Thoracic aorta (tissue), 2 donors: ENCODE measurements at regions not wholly inside any gene's neighbourhood (a gene's known extent, or its start where the extent isn't known, plus 50 kb on each side); places are given as distances from the start of the nearest gene placed in this dataset.
A peak's percentile ranks its signal among the peaks of the same experiment; 100 is the strongest.

ENCODE experiments used
- ATAC-seq: fragments of 150-250 bp; one replicate; pipeline ENCODE4 v1.8.0; 2017; ENCODE audit warnings: low read depth; ENCODE audit not compliant: insufficient number of reproducible peaks, low FRiP score
- DNase-seq: peaks from one replicate; pipeline ENCODE4 v3.0.0-alpha.2; 2020; ENCODE audit warnings: low spot score
- H3K27ac ChIP-seq, 2 donors: fragments of 200-600 bp; sonication (generic); 1 replicate in 1 of 2; 2 replicates in 1 of 2; pipeline ENCODE4 v1.5.1; 2016; ENCODE audit warnings: mild to moderate bottlenecking in 2 of 2, moderate library complexity in 2 of 2
- H3K27me3 ChIP-seq: fragments of 200-600 bp; sonication (generic); replicated peaks from 2 replicates; pipeline ENCODE4 v1.6.0; 2016; ENCODE audit warnings: mild to moderate bottlenecking; ENCODE audit not compliant: insufficient read depth
- H3K36me3 ChIP-seq: fragments of 200-600 bp; sonication (generic); one replicate; pipeline ENCODE4 v1.5.1; 2016
- H3K4me1 ChIP-seq, 2 donors: fragments of 200-600 bp; sonication (generic); 1 replicate in 1 of 2; 2 replicates in 1 of 2; pipeline versions ENCODE4 v1.5.1 to v1.6.0; 2016; ENCODE audit warnings: low read depth in 2 of 2, mild to moderate bottlenecking in 1 of 2; ENCODE audit not compliant: control insufficient read depth in 1 of 2
- H3K4me3 ChIP-seq: fragments of 200-600 bp; sonication (generic); 2 replicates; pipeline ENCODE4 v1.5.1; 2016; ENCODE audit warnings: mild to moderate bottlenecking
- H3K9me3 ChIP-seq: fragments of 200-600 bp; sonication (generic); 2 replicates; pipeline ENCODE4 v1.5.1; 2016
- TF ChIP-seq, protein P1 (sequence below): fragments of 200-600 bp; sonication (generic); IDR thresholded peaks from one replicate; pipeline ENCODE4 v1.5.1; 2019; ENCODE audit warnings: antibody characterized with exemption

DNA sequence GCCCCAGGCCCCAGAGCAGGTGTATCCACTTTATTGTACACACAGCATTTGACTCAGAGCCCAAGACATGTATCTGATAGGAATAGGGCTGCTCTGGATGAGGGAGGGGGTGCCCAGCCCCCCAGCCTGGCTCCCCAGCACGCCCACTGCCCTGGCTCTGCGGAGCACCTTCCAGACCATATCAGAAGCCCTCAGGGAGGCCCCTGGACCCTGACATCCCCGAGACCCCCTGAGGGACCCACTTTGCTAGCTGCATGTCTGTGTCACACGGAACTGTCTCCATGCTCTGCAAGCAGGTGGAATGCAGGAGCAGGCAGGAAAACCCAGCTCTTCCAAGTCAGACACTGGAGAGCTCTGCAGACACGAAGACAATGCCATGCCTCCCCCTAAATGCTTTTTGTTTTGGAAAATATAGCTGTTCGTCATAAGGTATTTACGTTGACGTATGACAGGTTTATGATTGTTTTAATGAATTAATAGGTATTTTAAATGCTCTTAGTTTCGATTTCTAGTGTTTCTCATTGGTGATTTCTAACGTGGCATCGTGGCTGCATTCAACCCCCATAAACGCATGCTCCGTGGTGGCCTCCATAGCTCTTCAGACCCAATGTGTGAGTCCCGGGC lies 92.8 kb upstream of the INSIG1 start:
- DNase-seq (no peak), ATAC-seq (no peak)
- peak overlapping the region; percentile 63 for H3K4me3 ChIP-seq
- TF ChIP-seq, protein P1, sequence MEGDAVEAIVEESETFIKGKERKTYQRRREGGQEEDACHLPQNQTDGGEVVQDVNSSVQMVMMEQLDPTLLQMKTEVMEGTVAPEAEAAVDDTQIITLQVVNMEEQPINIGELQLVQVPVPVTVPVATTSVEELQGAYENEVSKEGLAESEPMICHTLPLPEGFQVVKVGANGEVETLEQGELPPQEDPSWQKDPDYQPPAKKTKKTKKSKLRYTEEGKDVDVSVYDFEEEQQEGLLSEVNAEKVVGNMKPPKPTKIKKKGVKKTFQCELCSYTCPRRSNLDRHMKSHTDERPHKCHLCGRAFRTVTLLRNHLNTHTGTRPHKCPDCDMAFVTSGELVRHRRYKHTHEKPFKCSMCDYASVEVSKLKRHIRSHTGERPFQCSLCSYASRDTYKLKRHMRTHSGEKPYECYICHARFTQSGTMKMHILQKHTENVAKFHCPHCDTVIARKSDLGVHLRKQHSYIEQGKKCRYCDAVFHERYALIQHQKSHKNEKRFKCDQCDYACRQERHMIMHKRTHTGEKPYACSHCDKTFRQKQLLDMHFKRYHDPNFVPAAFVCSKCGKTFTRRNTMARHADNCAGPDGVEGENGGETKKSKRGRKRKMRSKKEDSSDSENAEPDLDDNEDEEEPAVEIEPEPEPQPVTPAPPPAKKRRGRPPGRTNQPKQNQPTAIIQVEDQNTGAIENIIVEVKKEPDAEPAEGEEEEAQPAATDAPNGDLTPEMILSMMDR: no peak
- H3K4me1 ChIP-seq: no peaks in the 10 kb centered on the region
- no peaks in the 10 kb centered on the region for H3K9me3 ChIP-seq
- peak overlapping the region in 1 of 2 donors; percentile 50 for H3K27ac ChIP-seq
- H3K27me3 ChIP-seq: no peaks in the 10 kb centered on the region
- no peaks in the 10 kb centered on the region for H3K36me3 ChIP-seq

DNA sequence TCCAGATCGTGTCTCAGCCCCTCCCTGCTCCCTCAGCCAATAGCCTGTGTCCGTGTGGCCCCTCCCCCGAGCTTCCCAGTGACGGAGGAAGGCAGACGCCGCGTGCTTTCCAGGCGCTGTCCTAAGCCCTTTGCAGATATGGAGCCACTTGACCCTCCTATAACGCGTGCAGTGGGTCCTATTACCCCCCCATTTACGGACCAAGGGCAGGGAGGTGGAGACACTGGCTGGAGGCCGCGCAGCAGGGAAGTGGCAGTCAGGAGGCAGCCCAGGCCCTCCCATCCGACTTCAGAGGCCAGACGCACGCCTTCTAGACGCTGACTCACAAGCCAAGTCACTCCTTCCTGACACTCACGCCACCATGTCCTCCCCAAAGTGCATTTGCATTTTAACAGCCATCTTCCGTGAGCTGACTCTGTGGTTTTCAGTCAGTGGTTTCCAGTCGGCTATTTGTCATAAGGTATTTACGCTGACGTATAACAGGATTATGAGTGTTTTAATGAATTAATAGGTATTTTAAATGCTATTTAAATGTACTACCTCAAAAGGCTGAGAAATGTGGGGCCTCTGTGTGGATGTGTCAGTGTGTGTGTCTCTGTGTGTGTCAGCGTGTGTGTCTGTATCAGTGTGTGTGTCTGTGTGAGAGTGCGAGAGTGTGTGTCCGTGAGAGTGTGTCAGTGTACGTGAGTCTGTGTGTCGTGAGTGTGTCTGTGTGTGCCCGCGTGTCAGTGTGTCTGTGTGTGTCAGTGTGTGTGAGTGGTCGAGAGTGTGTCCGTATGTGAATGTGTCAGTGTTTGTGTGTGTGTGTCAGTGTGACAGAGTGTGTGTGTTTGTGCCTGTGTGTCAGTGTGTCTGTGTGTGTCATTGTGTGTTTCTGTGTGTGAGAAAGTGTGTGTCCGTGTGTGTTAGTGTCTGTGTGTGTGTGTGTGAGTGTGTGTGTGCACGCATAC lies 92.0 kb upstream of the INSIG1 start:
- TF ChIP-seq, protein P1: no peak
- peak; percentile 21 for ATAC-seq
- Histone ChIP-seq H3K4me1 (no peaks in the 10 kb centered on the region), H3K9me3 (no peaks in the 10 kb centered on the region), H3K36me3 (no peaks in the 10 kb centered on the region), H3K27ac (peak overlapping the region; percentile 50 to 53), H3K27me3 (no peaks in the 10 kb centered on the region), H3K4me3 (peak overlapping the region; percentile 63)
- DNase-seq: peak; percentile 41

DNA sequence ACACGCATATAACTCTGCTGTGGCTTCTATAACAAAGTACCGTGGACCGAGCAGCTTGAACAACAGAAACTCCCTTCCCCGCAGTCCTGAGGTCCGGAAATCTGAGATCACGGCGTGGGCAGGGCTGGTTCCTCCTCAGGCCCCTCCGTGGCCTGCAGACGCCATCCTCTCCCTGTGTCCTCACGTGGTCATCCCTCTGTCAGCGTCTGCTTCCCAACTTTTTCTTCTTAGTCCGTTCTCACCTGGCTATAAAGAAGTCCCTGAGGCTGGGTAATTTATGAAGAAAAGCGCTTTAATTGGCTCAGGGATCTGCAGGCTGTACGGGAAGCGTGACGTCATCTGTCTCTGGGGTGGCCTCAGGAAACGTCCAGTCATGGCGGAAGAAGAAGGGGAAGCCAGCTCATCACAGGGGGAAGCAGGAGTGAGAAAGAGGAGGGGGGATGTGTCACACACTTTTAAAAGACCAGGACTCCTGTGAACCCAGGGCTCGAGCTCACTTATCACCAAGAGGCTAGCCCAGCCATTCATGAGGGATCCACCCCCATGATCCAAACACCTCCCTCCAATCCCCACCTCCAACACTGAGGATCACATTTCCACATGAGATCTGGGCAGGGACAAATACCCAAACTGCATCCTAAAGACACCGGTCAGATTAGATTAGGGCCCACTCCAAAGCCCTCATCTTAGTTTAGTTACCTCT lies 91.2 kb upstream of the INSIG1 start:
- Histone ChIP-seq H3K4me1 (no peaks in the 10 kb centered on the region), H3K4me3 (peak overlapping the region; percentile 51), H3K27me3 (no peaks in the 10 kb centered on the region), H3K27ac (peak overlapping the region in 1 of 2 donors; percentile 23), H3K9me3 (no peaks in the 10 kb centered on the region), H3K36me3 (no peaks in the 10 kb centered on the region)
- TF ChIP-seq, protein P1: no peak
- ATAC-seq (peak; percentile 34), DNase-seq (peak; percentile 35)

DNA sequence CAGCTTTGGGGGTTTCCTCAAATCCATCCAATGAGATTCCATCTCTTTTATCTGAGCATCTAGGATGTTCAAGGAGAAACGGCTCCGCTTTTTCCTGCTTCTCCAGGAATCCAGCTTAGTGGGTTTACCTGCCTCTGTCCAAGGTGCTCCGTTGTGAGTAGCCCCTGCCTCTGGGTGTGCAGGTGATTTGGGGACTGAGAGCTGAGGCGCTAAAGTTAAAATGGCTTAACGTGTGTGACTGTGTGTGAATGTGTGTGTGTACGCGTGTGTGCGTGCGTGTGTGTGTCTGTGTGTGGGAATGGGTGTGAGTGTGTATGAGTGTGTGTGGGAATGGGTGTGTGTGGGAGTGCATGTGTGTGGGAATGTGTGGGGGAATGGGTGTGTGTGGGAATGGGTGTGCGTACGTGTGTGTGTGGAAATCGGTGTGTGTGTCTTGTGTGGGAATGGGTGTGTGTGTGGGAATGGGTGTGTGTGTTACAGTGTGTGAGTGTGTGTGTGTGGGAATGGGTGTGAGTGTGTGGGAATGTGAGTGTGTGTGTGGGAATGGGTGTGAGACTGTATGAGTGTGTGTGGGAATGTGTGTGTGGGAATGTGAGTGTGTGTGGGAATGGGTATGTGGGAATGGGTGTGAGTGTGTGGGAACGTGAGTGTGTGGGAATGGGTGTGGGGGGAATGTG lies 90.2 kb upstream of the INSIG1 start:
- peak overlapping the region in 1 of 2 donors; percentile 16 for H3K27ac ChIP-seq
- H3K4me3 ChIP-seq: no peak overlapping the region
- H3K4me1 ChIP-seq: no peaks in the 10 kb centered on the region
- no peaks in the 10 kb centered on the region for H3K36me3 ChIP-seq
- H3K27me3 ChIP-seq: no peaks in the 10 kb centered on the region
- TF ChIP-seq, protein P1: no peak
- DNase-seq: no peak
- ATAC-seq: no peak
- no peaks in the 10 kb centered on the region for H3K9me3 ChIP-seq
